ENCODE measurements at regions not wholly inside any gene's neighbourhood (a gene's known extent, or its start where the extent isn't known, plus 50 kb on each side); places are given as distances from the start of the nearest gene placed in this dataset.

GRCh38 chr11:42772886-42773285, 538.9 kb upstream of the API5 start:
- TF ChIP-seq NR2C2 (CRISPR knock-in tag; IDR thresholded peaks at IDR 0.05; ENCODE audit: borderline replicate concordance), result no peak
- no peak for TF ChIP-seq ELK4 (CRISPR knock-in tag; IDR thresholded peaks at IDR 0.05; ENCODE audit: borderline replicate concordance)
- no peak for TF ChIP-seq MED1 (CRISPR knock-in tag; IDR thresholded peaks at IDR 0.05)
- no peak for TF ChIP-seq ZNF558 (CRISPR knock-in tag; IDR thresholded peaks at IDR 0.05; ENCODE audit: borderline replicate concordance)
- TF ChIP-seq ZNF205 (CRISPR knock-in tag; IDR thresholded peaks at IDR 0.05), result no peak
- TF ChIP-seq ZNF12 (CRISPR knock-in tag; IDR thresholded peaks at IDR 0.05), result no peak
- no peak for TF ChIP-seq CTCF (CRISPR knock-in tag; IDR thresholded peaks at IDR 0.05)
- no peak for TF ChIP-seq ZNF264 (CRISPR knock-in tag; IDR thresholded peaks at IDR 0.05)
- TF ChIP-seq RELA (CRISPR knock-in tag; IDR thresholded peaks at IDR 0.05), result no peak
- TF ChIP-seq ZSCAN25 (CRISPR knock-in tag; IDR thresholded peaks at IDR 0.05), result no peak
- no peak for TF ChIP-seq SNAPC2 (CRISPR knock-in tag; IDR thresholded peaks at IDR 0.05)
- TF ChIP-seq BHLHE40 (IDR thresholded peaks at IDR 0.05; ENCODE audit: low read length), result no peak
- no peak for TF ChIP-seq HOXA3 (CRISPR knock-in tag; IDR thresholded peaks at IDR 0.05)
